Hematopoietic multipotent progenitor cell treated with erythropoietin and hydrocortisone succinate and interleukin-3 and kit ligand, for 6 days (in vitro differentiated cells): ENCODE measurements at regions not wholly inside any gene's neighbourhood (a gene's known extent, or its start where the extent isn't known, plus 50 kb on each side); places are given as distances from the start of the nearest gene placed in this dataset.

Experiments used
- DNase-seq: peaks from one replicate; pipeline ENCODE4 v3.0.0-alpha.2; 2015

DNA sequence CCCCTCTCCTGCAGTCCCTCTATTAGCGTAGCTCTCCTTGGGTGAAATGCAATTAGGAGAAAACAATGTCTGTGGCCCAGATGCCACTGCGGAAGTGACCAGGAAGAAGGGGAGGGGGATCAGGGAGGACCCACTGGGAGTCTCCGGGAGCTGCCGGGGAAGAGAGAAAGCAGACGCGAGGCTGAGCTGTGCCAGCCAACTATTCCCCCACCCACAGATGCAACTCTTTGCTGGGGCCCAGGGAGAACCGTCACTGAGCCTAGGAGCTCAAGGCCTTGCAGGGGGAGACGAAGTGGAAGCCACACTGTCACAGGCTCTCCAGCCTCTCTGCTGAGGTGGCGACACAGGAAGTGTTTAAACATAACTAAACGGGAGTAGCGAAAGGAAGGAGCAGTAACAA, 149.2 kb downstream of the BCOR start:
- DNase-seq = no peak

DNA sequence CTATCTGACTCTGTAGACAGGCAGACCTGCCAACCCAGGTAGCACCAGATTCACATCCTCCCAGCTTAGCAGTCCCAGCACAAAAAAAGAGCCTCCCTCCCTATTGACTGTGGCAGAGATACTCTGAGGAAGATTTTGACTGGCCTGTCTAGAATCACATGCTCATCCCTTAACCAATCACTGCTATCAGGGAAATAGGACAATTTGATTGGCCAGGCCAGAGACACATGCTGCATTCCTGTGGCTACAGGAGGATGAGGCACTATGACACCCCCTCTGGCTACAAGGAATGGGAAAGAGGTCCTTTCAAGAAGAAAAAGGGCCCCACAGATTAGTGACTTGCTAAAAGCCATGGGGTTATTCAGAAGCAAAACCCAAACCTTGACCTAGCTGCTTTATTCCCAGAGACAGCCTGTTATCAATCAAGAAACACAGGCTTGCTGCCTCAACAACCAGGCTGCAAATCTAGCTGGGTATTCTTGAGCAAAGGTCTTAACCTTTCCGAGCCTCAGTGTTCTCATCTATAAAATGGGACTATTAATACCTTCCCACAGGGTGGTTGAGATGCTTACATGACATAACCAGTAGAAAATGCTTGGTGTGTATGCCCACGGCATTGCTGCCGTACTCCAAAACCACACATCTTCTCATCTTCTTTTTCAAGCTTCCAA, 147.6 kb downstream of the BCOR start:
- DNase-seq = no peak

DNA sequence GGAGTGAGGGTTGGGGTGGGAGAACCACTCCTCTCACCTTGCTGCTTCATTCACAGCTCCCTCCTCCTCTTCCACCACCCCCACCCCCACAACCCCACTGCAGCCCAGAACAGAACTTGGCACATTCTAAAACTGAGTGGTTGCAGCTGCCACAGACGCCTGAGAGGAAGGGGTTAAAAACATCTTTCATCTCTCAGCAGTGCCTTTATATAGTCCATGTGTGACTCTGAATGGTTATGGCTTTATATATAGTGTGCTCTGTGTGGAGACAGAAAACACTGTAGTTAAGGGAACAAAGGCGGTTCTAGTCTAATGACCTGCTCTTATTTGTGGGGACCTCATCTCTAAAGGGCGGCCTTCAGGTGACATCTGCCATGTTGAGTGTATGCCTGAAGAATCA, 144.8 kb downstream of the BCOR start:
- no peak for DNase-seq

DNA sequence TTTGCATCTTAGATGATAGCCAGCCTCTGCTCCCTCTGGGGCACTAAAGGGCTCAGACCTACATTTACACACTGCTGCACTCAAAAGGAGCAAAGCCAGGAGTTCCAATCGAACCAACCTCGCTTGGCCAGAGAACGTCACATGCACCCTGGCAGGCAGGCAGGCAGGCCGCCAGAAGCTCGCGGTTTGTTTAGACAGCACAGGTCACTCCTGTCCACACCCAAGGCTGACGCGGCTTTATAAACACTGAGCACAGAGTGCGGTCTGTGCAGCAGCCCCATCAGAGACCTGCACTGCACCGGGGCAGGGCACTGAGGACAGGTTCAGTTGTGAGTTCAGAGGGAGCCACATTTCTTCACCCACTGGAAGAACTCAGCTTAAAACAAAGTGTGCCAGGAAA, 143.9 kb downstream of the BCOR start:
- no peak for DNase-seq

DNA sequence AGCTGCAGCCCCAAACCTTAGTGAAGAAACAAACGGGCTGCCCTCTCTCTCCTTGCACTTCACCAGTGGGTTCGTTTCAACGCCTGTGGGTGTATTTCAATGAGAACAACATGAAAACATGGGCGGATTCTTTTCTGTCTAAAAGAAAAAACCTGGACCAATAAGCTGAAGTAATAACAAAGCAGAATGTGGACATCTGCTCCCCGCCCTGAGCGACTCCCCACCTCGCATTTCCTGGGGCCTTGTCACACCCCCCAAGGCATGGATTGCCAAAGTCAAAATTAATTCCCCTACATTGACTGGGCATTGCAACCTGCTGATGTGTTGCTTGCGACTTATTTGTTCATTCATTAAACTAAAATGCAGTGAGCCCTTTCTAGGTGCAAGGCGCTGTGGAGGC, 142.9 kb downstream of the BCOR start:
- no peak for DNase-seq

DNA sequence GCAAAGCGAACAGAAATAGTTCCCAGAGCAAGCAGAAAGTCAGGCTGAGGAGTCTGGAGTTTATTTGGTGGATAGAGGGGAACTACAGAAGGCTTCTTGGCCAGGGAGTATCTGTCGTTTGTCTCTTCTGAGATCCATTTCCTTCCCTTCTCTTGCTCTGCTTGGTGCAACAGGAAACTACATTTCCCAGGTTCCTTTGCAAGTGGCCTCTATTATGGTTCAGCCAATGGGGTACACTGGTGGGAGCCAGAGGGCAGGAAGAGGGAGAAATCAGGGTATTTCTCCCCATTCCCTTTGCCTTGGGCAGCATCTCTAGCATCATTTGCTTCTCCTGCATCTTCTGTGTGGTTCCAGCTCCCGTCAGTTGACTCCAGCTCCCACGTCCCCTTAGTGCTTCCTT, 142.1 kb downstream of the BCOR start:
- peak; percentile 21 for DNase-seq

DNA sequence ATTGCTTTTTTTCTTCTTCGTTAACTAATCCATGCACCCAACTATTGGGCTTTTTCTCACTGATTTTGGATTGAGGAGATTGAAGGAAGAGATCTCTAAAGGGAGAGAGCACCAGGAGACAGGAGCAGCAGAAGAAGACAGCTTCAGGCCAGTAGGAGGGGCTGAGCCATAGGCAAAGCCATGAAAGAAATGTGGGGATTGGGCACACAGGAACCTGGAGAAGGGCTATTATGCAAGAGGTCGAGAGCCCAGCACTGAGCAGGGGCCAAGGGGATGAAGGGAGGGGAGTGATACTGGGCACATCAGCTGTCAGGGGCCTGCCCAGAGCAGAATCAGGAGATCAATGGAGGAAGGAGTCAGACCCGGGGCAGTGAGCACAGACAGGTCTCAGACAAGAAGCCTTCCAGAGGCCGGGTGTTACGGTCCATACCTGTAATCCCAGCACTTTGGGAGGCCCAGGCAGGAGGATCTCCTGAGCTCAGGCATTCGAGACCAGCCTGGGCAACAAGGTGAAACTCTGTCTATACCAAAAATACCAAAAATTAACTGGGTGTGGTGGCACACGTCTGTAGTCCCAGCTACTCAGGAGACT, 140.9 kb downstream of the BCOR start:
- DNase-seq = no peak

DNA sequence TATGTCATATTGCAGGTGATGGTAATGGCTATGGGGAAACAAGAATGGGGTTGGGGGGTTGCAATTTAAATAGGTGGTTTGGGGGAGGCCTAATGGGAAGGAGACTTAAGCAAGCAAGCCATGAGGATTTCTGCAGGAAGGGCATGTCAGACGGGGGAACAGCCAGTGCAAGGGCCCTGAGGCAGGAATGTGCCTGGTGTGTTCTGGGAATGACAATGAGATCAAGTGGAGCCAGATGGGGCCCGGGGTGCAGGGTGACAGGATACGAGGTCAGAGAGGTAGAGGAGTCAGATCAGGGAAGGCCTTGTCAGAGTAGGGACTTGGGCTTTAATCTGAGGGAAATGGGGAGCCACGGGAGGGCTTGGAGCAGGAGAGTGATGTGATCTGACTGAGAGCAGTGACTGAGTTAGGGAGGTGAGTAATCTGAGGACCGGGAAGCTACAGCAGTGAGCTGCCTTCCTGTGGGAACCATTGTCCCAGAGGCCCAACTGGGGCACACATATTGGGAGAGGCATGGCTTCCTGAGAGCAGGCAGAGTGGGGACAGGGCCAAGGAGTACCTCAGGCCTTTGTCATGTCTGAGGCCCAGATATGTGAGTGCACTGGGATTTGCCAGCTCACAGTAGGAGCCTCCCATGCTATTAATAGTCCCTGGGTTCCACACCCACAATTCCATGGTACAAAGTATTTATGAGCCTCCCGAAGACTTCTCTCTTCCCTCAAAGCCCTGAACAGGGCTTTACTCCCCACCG, 139.8 kb downstream of the BCOR start:
- DNase-seq = no peak

DNA sequence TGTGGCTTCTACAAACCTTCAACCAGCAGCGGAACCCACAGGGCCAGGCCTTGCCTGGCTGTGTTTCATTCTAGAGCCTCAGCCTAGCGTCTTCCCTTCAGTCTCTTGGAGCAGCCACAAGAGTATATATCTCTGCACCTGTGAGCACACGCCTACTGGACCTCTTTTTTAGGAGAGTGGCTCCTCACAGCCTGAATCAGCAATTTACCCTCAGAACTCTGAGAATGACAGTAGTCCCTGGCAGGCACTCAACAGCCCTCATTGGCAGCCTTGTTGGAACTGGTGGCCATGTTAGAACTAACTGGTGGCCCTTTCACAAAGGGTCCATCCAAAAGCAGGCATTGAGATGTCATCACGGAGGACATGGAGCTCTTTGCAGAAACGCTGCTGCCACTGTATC, 138.9 kb downstream of the BCOR start:
- no peak for DNase-seq

DNA sequence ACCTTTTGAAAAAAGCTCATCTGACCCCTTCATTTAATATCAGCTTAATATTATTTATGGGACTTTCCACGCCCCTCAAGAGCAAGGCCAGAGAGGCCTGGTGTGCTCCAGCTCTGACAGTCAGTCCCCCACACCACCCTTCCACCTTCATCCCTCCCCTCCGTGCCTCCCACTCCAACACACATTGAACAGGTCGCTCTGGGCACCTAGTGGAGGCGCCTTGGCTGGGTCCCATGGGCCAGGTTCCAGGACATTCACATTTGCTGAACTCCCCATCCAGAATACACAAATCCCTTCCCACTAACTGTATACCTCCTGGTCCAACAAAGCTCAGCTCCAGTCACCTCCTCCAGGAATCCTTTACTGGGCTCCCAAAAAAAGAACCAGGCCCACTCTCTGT, 137.5 kb downstream of the BCOR start:
- no peak for DNase-seq

DNA sequence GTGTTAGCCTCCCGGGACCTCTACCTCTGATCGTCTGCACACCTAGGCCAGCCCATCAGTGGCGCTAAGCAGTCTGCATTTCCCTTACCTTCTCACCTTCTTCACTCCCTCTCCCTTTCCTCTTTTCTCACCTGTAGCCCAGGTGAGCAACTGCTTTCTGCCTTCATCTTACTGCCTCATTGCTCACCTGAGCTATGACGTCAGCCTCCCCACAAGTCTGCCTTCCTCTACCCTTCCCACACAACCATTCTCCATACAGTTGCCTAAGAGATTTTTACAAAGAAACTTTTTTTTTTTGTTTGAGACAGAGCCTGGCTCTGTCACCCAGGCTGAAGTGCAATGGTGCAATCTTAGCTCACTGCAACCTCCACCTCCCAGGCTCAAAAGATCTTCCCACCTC, 136.3 kb downstream of the BCOR start:
- no peak for DNase-seq

DNA sequence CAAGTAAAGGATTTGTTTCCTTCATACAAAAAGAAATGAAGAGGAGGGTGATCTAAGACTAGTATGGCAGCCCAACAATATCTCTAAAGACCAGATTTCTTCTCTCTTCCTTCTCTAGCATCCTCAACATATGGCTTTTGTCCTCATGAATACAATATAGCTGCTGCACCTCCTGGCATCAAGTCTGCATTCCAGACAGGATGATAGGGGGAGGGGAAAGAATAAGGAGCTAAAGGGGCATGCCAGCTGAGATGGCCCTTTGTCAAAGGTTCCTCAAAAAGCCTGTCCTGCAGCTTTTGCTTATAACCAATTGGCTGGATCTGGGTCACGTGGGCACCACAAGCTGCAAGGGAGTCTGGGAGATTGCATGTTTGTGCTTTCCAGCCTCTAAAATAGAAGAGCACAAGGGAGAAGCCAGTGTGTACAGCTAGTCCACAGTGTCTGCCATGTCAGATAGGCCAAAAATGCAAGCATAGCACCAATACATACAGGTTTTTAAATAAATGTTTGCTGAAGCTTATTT, 132.6 kb downstream of the BCOR start:
- no peak for DNase-seq

DNA sequence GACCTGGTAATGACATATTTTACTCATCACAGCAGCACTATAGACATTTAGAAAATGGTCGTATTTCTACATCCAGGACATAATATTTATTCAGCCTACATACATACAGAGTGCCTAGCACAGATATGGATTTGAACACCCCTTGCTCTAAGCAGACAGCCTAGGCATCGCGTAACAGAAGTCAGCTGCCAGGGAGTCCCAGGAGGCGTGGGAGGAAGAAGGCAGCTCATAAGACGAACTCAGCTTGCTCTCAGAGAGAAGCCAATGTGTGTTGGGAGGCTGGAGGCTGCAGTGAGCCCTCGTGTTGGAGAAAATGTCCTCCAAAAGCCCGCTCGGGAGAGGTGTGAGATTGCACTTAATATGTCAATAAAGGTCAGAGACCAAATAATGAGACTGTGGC, 131.6 kb downstream of the BCOR start:
- DNase-seq = no peak

DNA sequence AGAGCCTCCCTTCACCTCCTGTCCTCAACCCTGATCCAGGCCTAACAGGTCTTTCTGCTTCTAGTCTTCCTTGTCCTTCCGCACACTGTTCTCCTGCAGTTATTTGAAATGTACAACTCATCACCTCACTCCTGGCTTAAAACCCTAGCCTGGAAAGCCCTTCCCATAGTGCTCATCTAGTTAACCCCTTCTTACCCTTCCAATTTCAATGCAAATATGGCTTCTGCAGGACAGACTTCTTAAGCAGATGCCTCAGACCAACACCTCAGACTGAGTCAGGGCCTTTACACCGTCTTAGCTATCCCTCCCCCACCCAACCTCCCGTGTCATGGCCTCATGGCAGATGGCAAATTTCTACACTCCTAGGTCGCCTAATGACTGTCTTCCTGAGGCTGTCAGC, 130.4 kb downstream of the BCOR start:
- no peak for DNase-seq

DNA sequence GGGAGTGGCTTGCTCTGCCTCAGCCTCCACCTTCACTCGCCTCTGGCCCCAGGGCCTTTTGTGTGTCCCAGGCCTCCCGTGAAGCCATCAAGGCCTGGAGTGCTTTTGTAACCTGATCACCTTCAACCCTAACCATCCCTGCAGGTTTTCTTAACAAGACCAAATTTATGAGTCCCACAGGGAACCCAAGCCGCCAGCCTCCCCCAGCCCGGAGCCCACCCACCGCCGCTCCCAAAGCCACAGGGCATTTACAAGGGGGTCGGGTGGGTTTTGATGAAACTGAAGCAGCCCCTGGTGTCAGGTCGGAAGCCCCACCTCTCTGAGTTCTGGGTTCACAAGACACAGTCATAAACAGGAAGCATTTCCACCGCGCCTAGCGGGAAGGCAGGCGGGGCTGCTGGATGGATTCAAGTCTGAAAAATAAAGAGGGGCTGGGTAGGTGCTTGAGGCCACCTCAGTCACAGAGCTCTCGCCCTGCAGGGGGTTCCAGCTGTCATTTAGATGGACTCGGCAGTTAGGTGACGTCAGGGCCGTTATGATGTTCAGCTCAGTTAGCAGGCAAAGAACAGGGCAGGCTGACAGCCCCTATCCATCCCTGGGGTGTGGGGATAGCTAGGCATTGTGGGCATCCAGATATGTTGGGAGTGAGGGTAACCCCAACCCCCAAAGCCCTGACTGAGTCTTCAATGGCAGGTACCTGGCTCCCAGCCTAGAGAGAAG, 128.5 kb downstream of the BCOR start:
- DNase-seq = no peak

DNA sequence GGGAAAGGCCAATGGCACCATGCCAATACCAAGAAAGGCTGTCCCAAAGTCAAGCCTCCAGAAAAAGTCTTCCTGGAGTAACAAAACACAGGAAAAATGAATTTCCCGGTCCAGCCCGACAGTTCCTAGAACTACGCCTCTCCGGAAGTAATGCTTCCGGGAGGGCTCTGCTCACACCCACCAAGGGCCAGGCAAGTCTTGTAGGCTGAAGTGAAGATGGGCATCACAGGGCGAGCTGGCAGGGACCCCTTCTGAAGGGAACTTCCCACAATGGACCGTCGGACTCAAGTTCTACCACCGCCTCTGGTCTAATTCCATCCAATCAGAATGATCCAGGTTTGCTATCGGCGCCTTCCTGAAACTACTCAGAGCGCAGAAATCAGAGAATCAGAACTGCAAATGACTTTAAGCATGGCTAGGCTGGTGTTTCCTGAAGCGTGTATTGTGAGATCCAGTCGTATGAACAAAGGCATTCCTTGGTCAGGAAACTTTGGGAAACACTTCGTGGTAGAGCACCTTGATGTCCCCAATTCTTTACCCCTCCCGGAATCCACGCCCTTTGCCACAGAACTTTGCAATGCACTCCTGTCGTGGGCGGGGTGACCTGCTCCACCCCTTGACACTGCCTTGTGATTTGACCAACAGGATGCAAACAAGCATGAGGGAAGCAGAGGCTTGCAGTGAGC, 127.8 kb downstream of the BCOR start:
- no peak for DNase-seq

DNA sequence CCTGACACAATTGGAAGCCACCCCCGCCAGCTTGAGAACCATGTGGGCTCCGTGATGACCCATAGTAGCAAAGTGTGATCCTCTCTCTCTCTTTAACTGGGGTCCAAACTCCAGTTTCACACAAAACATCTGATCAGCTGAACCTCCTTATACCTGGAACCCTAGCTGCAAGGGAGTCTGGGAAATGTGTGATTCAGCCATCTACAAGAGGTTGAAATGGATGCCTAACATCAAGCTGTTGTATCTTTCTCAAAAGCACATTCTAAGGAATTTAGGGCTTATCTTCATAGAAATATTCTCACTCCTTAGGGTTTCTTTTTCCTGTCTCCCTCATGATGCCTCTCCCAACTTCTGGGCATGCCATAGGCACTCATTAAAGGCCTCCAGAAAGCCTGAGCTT, 126.0 kb downstream of the BCOR start:
- DNase-seq = no peak

DNA sequence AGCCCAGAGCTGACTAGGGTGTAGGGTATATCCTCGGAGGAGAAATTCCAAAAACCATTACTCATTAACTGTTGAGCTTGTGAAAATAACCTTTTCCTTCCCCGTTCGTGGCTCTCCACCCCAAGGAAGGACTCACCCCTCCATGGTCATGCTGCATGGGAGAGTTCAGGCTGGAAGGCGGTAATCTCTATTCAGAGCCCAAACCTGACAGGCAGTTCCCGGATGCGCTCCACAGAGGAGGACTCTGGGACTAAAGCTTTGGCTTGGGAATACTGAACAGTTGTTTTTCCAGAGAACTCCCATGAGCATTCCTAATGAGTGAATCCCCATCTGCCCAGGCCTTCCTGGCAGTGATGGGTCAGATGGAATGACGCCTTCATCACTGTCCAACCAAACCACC, 125.4 kb downstream of the BCOR start:
- DNase-seq = no peak

DNA sequence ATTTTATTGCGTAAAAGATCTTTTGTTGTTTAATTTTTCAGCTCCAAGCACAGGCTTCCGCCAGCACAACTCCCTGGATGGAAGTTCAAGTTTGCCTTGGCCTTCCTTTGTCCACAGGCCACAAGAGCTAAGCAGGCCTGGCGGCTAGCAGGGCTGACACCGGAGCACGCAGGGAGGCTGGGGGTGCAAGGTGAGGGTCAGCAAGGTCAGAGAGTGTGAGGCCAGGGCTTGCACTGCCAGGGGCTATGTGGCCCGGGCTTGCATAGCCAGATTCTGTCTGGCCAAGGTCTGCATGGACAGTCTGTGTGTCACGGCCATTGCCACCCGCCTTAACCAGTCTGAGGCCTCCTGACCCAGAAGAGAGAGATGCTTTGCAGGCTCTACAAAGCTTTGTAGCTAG, 123.9 kb downstream of the BCOR start:
- no peak for DNase-seq

DNA sequence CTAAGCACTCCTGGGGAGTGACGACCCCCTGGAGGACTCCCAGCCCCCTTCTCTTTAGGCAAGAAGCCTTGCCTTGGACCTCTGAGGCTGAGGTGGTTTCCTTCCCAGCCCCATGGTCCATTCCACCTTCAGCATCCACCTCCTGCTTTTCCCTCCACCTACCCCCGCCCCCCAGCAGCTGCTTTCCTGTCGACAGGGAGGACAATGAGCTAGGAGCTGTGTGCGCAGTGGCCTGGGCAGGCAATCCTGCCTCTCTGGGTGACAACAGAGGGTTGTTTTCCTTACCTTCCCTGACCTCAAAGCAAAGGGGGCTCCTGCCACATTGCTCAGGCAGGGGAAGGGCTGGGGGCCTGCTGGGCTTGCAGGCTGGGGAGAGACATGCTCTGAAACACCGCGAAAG, 123.5 kb downstream of the BCOR start:
- no peak for DNase-seq

DNA sequence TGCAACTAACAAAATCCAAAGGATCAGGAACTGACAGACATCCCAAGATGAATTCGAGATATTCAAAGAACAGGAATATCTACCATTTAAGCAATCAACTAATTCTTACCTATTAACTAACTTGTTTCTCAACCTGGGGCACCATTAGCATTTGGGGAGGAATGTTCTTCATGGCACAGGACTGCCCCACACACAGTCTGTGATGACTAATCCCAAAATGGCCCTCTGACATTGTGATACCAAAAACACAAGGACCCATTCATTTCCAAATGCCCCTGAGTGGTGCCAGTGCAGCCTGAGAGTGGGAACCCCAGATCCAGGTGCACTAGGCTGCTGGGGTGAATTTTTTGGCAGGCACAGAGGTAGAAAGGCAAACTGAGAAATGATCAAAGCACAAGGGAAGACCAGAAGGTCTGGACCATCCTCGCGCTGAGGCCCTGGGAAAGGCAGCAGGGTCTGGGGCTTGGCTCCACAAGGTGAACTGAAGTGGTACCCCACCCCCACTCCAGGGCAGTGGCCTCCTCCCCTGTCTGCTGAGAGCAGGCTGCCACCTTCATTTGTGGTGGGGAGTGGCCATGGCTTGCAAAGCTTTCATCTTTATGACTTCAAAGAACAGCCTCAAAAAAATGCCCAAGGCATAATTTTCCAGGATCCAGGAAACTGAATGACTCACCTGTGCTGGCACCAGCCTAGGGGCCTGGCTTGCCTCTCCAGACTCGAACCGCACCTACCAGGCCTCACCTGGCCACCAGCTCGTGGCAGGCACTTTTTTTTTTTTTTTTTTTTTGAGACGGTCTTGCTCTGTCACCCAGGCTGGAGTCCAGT, 122.4 kb downstream of the BCOR start:
- DNase-seq = no peak

DNA sequence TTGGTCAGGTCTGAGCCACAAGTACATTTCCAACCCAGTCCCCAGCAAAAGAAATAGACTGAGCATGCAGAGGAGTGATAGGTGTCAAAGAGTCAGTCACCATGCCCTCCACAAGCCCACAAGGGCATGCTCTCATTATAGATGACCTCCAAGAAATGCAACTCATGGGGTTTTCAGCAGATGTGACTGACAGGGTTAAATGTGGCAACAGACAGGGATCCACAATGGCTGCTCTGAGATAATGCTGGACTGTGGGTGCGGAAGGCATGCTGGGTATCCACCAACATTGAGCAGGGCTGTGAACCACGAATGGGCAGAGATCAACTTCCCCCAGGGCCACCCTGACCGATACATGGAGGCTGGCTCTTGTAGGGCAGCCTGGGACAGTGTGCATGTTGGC, 115.8 kb downstream of the BCOR start:
- no peak for DNase-seq
